CD4-positive, alpha-beta T cell treated with Interferon alpha-2 for 1 hour (primary cell): ENCODE measurements at regions not wholly inside any gene's neighbourhood (a gene's known extent, or its start where the extent isn't known, plus 50 kb on each side); places are given as distances from the start of the nearest gene placed in this dataset.

Experiments used
- DNase-seq, 2 donors: peaks; one replicate each; pipeline ENCODE4 v3.0.0-alpha.2; 2020 to 2022

DNA sequence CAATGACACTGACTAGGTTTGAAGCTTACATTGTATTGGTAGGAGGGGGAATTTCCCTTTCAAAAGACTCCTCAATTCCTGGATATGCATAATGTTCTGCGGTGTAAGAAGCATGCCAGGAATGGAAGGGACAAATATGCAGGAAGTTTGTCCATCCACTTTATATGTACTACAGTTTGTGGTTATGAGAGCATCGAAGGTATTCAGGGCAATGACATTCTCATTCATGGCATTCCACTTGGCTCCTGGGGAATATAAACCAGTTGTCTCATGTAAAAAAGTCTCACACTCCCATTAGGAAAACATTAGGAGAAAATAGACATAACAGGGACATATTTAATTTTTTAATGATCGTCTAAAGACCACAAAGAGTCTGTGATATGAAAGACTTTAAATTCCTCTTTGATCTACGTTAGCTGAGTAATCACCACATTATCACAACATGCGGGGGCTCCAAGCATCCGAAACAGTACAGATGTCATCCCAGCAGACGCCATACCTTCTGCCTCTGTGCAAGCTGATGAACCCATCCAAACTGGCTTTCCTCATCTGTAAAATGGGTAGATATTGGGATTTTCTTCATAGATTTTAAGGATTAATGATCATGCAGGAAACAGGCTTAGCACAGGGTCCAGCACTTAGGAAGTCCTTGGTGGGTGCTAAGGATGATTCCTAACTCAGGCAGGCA, 675.3 kb downstream of the INHBA start:
- no peak for DNase-seq

DNA sequence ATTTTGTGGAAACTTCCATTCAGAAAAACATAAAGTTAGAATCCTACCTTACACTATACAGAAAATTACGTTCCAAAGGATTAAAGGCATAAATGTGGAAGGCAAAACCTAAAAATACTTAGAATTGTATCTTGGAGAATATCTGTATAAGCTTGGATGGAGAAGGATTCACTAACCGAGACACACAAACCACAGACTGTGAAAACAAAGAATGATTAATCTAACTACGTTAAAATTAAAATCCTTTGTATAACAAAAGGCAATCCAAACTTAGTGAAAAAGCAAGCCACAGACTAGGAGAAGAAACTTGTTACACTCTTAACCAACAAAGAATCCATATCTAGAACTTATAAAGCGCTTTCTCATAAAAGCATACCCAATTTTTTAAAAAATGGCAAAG, 678.8 kb downstream of the INHBA start:
- no peak for DNase-seq

DNA sequence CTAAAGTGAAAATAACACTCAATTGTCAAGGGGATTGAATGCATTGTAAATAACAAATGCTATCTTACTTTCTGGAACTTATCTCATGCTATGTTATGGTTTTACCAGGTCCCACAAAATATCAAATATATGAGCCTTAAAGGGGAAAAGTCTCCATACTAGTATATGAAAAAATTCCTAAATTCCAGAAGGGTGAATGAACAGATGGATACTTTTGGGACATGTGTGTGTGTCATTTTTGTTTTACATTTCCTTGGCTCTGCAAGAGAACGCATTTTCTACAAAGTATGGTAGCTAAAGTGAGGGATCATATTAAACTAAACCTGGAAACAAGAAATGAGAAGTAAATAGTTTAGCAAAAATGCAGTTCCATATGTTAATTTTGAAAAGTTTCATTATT, 682.8 kb downstream of the INHBA start:
- no peak for DNase-seq

DNA sequence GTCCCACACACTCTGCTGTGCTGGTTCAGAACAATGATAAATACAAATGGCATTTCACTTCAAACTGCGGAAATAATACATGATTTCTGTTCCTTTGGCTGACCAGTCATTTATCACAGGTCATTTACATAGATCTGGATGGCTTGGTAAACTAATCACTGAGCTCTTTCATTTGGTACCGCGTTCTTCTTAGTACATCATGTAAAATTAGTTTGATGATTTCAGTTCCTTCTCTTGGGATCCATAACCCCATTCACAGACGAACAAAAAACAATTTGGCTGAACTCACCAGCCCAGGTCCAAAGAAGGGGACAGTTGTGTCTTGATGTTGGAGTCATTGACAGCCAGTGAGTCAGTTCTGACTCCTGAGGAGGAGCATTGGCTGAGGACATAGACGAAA, 689.8 kb downstream of the INHBA start:
- no peak for DNase-seq

DNA sequence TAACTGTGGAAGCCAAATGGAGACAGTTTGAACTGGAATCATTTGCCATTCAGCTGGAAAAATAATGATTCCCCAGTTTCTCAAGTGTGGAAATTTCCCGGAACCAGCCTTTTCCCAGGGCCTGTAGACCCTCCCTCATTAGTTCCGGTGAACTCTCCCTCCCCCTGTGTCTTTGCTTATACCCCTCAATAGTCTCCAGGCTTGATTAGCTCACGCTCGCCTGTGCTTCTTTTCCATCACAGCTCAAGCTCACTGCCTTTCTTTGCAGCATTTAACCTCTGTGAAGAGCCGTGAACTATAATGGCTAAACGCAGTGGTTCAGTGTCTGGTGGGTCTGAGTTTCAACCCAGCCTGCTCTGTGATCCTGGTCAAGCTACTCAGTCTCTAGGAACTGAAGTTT, 690.8 kb downstream of the INHBA start:
- no peak for DNase-seq

DNA sequence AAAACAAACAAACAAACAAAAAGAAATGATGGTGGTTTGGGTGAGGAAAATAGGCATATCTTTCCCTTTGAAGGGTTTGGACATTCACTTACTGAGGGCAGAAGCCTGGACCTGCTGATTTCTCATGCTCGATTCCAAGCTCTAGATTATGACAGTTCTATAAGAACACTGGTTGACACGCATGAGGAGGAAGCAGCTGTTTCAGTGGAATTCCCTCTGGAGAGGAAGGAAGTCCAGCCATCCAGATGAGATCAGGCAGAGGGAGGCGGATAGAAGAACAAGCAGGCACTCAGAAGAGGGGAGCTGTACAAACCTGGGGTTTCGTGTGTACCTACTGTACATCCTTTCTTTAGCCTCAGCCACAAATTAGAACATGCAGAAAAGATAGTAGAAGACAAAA, 691.9 kb downstream of the INHBA start:
- DNase-seq = no peak

DNA sequence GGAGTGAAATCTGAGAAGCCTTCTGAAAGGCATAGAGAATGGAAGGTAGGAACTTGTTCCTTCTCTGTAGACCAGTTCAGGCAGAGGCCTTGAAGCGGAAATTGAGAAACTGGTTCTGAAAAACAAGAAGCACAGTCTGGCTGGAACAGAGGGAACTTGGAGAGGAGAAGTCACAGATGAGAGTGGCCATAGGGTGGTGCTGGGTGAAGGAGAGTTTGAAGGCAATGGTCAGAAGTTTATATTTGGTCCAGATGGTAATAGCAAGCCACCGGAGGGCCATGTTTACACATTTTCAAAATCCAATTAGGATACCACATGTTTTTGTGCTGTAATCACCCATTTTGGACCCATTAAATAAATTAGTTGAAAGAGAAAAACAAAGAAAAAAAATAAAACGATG, 692.5 kb downstream of the INHBA start:
- DNase-seq = peak in 1 of 2 donors; percentile 2

DNA sequence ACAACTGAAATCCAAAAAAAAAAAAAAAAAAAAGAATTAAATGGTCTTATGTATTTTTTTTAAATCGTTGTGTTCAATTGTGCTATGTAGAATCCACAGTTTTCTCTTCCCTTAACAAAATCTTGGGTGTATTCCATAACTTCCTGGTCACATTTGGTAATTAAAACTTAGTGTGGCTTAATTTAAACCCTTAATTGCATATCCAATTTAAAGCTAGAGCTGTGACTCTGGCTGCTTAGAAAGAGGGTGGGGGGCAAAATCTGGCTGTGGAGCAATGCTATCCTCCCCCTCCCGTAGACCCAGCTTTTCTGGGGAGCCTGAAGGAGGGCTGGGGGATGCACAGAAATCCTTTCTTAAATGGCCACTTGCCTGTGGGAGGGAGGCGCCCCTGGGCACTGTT, 695.1 kb downstream of the INHBA start:
- no peak for DNase-seq

DNA sequence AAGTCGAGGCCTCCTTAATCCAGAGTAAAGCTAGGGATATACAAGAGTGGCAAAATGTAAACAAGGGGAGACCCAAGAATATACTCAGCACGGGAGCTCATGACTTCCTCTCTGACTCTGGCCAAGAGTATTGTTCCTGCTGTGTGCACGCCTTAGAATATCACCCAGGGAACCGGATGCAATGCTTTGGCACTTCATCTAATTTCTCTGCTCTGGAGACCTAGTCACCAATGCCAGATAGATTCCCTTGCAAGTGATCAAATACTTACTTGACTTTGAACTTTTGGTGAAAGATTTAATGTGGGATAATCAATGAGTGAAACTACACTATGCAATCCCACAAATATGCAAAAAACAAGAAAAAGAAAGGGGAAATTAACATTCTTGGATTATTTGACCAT, 695.5 kb downstream of the INHBA start:
- no peak for DNase-seq

DNA sequence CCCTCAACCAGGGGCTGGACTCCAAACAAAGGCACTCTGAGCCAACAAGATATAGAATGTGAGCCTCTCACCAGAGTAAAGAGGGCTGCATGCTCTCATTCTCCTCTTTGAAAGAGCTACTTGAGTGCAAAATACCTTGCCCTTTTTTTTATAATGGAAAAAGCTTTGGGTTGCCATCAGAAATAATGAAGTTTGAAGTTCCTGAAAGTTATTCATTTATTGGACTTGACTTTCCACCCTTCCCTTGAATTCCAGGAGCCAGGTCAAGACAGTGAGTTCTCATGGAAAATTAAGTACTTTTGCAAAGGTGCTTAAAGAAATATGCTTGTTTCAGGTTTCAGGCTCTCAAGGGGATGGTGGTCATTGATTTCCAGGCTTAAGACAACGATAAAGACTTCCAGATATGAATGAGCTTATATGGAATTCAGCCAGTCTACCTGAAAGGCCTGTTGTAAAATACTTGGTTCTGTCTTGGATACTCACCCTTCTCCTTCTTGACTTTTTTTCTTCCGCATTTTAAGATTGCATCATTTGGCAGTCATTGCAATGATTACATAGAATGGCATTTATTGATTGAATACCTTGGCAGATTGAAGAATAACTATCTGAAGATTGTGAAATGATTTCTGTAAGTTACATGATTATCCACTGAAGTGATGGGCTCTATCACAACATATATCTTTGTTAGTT, 696.4 kb downstream of the INHBA start:
- no peak for DNase-seq

DNA sequence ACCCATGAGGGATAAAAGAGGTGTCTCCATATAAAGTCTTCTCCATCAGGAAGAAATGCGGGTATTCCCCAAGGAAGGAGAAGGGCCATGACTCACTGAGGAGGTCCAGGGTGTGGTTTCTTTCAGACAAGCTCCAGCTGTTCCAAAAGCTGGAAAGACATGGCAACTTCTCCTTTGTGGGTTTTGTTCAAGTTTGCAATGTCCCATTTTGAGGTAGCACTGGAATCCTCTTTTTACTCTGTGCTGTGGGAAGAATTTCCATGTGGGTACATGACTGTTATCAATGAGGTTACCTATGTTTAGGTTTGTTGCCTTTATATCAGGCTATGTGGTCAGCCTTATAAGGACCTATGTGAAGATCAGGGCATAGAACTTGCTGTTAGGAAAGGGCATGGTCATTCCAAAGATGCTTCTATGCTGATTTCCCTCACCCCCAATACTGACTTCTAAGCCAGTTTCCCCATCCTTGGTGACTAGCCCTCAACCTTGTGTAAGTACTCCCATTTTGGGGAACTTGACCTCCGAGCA, 697.5 kb downstream of the INHBA start:
- DNase-seq = no peak

DNA sequence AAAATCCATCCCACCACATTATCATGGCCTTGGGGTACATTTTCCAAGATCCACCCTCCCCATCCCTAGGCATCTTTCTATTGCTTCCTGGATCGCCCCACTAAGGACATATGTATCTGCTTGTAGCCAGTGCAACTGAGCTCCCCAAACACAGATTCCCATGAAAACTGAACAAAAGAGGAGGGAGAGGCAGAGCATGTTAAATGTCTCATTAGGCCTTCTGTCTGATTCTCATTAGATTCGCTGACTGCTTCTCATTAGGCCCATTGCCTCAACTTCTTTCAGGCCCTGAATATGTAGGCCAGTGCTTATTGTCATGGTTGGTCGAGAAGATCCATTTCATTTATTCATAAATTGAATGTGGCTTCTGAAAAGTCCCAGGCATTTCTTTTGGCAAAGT, 698.9 kb downstream of the INHBA start:
- no peak for DNase-seq

DNA sequence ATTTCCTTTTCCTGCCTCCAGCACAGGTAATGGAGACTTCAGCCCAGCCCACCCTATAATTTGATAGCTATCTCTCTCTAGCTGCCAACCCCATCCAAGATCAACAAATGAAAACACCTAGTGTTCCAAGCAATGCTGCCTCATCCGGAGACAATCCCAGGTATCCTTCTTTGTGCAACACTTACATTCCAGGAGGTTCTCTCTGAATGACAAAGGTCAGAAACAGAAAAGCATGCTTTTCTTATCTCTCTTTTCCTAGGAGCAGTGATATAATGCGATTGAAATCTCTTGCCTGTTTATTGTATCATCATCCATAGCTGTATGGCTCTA, 699.3 kb downstream of the INHBA start:
- no peak for DNase-seq

DNA sequence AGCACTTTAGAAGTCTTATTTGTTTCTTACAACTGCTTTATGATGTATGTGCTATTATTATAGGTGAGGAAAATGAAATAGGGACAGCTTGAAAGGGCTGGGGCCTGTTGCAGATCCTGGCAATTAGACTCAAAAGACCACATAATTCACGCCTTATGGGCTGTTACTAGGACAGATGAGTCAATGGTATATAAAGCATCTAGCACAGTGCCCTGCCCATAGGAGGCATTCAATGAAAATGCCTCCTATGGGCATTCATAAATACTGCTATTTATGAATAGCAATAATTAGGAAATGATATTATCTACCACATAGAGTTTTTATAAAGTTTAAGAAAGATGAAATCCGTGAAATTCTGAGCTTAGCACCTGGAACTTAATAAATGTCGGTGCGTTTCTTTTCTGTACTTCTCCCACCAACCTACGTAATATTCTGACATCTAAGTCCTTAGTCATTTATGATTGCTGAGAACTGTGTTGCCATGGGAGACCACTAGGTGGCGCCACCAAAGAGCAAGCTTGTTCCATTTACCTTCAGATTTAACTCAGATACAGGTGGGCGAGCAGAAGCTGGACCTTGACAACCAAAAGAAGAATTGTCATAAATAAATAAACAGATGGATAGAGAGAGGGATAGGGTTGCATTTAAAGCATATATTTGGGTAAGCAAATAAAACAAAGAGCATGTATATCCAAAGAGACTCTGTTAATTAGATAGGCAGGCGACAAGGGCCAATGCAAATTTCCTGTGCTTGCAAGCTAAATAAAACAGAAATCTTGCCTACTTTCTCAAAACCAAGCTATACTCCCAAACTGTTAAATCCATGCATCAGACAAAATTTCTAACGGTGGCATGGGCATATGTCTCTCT, 699.9 kb downstream of the INHBA start:
- peak in 1 of 2 donors; percentile 16 for DNase-seq

DNA sequence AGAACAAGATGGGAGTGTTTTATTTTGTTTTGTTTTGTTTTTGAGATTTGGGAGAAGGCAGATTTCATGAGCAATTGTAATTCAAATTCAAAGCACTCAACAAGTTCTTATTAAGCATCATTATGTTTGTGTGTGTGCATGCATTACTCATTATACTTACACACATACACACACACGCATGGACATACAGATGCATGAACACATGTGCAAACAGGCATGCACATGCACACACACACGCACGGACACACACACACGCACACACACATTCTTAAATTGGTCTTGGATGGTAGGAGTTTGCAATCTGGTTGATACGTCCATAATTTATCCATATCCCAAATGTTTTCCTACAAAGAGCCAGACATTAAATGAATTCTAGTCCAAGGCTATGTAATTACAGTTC, 702.8 kb downstream of the INHBA start:
- no peak for DNase-seq

DNA sequence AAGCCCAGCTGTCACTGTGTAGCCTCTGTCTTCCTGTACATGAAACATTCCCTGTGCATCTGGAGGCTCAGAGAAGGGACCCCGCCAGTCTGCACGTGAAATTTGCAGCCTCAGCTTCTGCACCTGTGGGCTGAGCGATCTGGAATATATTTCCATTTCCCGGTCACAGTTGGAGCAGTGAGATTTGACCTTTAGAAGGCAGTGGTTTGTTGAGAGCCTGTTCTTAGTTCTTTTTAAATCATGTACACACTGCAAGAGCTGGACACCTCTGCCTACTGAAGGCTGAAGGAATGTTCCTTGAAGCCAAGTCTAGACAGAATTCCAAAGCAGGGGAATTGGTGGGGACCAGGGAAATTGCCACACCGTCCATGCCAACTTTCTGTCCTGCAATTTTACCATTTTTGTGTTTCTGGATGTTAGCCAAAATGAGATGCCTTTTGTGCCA, 706.6 kb downstream of the INHBA start:
- DNase-seq = no peak

DNA sequence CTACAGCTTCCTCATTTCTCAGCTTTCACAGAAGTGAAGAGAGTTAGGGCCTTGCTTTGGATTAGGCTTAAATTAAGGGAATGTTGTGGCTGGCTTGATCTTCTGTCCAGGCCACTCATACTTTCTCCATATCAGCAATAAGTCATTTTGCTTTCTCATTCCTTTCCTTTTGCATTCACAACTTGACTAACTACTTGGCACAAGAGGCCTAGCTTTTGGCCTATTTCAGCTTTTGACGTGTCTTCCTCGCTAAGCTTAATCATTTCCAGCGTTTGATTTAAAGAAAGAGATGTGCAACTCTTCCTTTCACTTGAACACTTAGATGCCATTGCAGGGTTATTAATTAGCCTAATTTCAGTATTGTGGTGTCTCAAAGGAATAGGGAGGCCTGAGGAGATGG, 712.0 kb downstream of the INHBA start:
- DNase-seq = no peak

DNA sequence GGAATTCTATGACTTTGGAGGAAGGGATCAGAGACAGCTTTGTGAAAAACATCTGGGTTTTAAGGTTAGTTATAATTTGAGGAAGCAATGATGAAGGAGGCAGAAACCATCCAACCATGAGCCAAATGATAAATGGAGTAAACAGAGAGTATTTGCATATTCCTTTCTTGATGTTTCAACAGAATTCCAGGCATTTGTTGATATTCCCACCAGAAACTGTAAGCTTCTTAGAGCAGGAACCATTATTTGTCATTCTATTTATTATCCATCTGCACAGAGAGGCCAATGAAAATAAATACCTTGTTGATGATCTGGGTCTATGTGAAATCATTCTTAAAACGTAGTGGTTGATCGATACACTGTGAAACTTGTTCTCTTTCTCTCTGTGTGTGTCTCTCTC, 715.3 kb downstream of the INHBA start:
- no peak for DNase-seq

DNA sequence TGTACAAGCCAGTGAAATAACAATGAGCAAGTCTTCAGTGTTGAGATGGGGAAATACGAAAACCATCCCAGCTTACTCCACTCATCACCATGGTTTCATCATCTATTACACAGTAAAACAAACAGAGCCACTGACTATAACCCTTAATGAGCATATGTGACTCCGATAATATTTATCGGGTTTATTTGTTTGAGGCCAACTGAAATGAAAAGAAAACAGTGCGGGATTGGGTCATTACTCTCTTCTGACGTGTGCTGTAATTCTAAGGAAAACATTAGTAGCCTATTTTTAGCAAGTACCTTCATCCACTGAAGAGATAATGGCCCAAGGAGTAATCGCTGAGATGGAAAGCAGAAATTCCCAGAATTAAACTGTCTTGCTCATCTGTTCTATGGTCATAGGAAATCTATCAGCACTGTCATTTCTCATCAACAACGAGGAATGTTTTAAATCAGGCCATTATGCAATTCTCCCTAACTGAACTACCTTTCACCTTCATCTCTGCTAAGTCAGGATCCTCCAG, 716.5 kb downstream of the INHBA start:
- DNase-seq = no peak

DNA sequence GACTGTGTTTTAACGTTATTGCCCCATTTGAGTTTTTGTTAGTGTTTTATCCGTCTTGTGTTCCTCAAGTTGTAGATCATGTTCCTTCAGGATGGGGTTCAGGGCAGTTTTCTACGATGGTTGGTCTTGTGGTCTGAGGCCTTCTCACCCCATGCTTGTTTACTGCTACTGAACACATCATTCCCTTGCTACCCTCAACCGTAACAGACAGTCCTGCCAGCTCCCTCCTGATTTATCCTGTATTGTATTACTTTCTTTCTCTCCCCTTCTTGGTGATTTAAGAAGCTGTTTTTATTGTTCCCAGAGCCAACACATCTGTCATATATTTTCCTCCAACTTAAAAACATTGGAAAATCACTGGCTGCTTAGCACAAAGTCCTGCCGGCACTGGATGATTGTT, 719.8 kb downstream of the INHBA start:
- no peak for DNase-seq

DNA sequence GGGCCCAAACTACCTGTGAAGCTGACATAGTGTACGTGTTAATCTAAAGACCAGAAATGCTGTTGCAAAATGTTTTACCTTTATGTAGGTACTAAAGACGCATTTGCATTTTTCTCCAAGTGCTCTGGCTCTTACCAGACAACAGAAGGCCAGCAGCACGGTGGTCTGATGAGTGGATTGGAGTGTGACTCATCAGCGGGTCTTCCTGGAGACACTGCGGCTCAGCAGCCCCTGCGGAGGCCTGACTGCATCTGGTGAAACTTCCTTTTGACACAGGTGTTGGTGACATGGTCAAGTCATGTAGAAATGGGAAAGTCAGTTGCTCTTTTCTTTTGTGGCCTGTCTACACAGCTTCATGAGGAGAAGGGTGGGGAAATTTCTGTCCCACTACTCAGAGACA, 723.6 kb downstream of the INHBA start:
- no peak for DNase-seq

DNA sequence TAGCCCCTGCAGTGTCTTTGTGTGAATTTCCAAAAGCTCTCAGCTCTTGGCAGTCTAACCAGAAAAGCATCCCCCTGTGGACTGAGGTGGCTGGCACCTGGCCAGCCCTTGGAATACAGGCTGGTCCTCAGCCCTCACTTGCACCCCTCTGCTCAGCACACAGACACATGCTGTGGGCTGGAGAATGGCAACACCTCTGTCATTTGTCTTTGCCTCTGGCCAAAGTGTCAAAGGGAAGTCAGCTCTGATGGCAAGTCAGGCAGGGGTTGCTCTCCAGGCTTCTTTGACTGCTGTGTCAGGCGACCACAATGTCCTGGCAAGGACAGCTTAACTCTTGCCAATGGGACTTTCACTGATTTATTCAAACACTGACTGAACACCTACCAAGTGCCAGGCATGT, 724.8 kb downstream of the INHBA start:
- no peak for DNase-seq

DNA sequence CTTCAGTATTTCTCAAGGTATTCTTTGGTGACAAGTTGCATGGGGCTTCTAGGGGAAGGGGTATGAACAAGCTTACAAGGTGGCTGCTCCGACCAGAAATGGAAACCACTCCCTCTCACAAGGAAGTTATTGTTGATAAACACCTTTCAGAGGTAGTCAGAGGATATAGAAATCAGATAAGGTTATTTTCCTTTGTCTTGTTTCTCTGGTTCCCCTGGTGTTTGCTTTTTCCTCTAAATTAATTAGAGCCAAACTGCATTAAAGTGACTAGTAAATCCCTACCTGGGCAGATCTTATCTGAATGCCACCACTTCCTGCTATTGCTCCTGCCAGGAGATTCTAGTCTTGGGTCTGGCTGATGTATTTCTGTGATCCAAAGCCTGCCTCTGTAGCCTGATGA, 725.4 kb downstream of the INHBA start:
- no peak for DNase-seq

DNA sequence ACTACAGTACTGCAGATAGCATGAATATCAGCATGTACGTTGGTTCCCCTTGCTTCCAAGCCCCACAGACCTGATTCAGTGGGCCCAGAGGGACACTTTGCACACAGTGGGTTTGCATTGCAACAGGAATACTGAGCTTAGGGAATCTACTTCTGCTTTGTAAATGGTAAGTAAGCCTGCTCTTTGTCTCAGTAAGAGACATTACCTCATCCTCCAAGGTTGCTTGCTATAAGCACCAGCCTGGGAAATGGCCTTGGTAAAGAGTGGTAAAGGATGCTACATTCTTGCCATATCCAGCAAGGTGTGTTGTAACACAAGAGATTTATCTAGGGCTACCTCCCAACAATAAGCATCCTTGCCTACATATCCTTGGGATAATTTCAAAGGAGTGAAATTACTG, 730.5 kb downstream of the INHBA start:
- DNase-seq = no peak
